Ovary (tissue), 3 donors: ENCODE measurements at regions not wholly inside any gene's neighbourhood (a gene's known extent, or its start where the extent isn't known, plus 50 kb on each side); places are given as distances from the start of the nearest gene placed in this dataset.

ENCODE experiments used
- POLR2A ChIP-seq: fragments of 450-650 bp; IDR thresholded peaks from one replicate; pipeline ENCODE4 v1.6.1; 2017; ENCODE audit warnings: antibody characterized with exemption, mild to moderate bottlenecking, moderate library complexity
- TF ChIP-seq, protein P1 (sequence below), 3 donors: fragments of 450-650 bp in 2 of 3; fragments of 200-600 bp in 1 of 3; IDR thresholded peaks; one replicate each; pipeline versions ENCODE4 v1.5.1 to v1.8.0; 2016 to 2022; ENCODE audit warnings: antibody characterized with exemption in 3 of 3, mild to moderate bottlenecking in 1 of 3
- donor health status: DM: no; HTN: no; CAD: no.

DNA sequence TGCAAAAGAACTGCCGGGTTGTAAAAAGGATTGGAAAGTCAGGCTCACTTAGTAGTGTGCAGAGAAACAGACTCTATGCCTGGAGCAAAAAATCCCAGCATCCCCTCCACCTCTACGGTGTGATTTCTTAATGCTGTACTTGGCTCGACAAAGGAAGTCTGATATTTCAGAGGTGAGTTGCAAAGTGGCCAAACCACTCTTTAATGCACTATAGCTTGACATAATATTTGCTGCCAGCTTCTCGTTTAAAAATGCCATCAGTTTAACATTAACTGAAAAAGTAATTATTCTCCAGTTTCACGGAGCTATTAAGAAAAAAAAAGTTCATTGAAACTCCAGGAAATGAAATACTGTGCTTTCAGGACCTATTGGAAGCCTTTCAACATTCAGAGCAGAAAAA is 448.3 kb upstream of the ZFP42 start:
- TF ChIP-seq, protein P1, sequence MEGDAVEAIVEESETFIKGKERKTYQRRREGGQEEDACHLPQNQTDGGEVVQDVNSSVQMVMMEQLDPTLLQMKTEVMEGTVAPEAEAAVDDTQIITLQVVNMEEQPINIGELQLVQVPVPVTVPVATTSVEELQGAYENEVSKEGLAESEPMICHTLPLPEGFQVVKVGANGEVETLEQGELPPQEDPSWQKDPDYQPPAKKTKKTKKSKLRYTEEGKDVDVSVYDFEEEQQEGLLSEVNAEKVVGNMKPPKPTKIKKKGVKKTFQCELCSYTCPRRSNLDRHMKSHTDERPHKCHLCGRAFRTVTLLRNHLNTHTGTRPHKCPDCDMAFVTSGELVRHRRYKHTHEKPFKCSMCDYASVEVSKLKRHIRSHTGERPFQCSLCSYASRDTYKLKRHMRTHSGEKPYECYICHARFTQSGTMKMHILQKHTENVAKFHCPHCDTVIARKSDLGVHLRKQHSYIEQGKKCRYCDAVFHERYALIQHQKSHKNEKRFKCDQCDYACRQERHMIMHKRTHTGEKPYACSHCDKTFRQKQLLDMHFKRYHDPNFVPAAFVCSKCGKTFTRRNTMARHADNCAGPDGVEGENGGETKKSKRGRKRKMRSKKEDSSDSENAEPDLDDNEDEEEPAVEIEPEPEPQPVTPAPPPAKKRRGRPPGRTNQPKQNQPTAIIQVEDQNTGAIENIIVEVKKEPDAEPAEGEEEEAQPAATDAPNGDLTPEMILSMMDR (IDR thresholded peaks at IDR 0.05), result no peak
- TF ChIP-seq POLR2A, result no peak
